MG63 (cell line): ENCODE measurements at regions not wholly inside any gene's neighbourhood (a gene's known extent, or its start where the extent isn't known, plus 50 kb on each side); places are given as distances from the start of the nearest gene placed in this dataset.
A peak's percentile ranks its signal among the peaks of the same experiment; 100 is the strongest.
"Not testable (repeated sequence)": the region's sequence is repeated elsewhere in the genome, so short reads cannot be mapped to it uniquely, and the experiment has no call there.

Experiments used
- DNase-seq: peaks from one replicate; pipeline ENCODE4 v3.0.0-alpha.2; 2020
- H3K27me3 ChIP-seq: fragments of 250-450 bp; sonication (Bioruptor Pico); 2 replicates; pipeline ENCODE4 v1.5.1; 2020; ENCODE audit warnings: mild to moderate bottlenecking, moderate library complexity
- H3K36me3 ChIP-seq: fragments of 250-450 bp; sonication (Bioruptor Pico); 2 replicates; pipeline ENCODE4 v1.5.1; 2020; ENCODE audit warnings: mild to moderate bottlenecking, moderate library complexity
- H3K4me3 ChIP-seq: fragments of 250-450 bp; sonication (Bioruptor Pico); 2 replicates; pipeline ENCODE4 v1.5.1; 2020; ENCODE audit warnings: mild to moderate bottlenecking, moderate library complexity
- H3K9me3 ChIP-seq: fragments of 250-450 bp; sonication (Bioruptor Pico); 2 replicates; pipeline ENCODE4 v1.5.1; 2020; ENCODE audit warnings: mild to moderate bottlenecking, moderate library complexity

DNA sequence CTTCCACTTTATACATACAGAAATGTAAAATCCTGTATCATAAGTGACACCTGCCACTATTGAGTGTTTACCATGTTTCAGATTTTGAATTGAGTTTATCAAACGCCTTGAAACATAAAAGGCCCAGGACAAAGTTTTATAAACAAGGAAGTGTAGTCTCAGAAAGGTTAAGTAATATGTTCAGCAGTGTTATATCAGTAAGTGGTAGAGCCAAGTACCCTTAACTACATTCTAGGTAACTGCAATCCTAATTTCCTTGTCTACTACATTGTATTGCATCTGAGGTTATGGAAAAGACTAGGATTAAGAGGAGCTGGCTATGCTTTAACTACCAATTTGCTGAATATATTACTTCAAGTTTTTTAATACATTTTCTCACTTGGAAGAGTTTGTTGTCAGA, 641.6 kb downstream of the LRRC70 start:
- DNase-seq: no peak
- no peaks in the 10 kb centered on the region for H3K36me3 ChIP-seq
- no peak overlapping the region for H3K4me3 ChIP-seq
- no peaks in the 10 kb centered on the region for H3K27me3 ChIP-seq
- no peaks in the 10 kb centered on the region for H3K9me3 ChIP-seq

DNA sequence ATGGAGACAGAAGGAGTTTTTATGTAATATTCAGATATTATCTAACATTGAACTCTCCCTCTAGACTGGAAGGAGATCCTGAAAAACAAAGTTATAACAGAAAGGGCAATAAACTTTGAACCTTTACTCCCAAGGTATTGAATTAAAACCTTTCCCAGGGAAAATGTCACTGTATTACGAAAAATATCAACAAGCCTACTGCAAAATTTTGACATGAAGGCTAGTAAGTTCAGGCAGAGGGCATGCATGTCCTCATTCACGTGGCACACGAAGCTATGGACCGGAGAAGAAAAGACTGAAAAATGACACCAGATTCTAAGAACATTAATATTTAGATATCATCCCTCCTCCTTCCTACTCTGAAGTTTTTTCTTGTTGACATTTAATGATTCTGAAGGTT, 638.8 kb downstream of the LRRC70 start:
- Histone ChIP-seq H3K4me3 (no peak overlapping the region), H3K9me3 (no peaks in the 10 kb centered on the region), H3K36me3 (no peaks in the 10 kb centered on the region), H3K27me3 (no peaks in the 10 kb centered on the region)
- no peak for DNase-seq

DNA sequence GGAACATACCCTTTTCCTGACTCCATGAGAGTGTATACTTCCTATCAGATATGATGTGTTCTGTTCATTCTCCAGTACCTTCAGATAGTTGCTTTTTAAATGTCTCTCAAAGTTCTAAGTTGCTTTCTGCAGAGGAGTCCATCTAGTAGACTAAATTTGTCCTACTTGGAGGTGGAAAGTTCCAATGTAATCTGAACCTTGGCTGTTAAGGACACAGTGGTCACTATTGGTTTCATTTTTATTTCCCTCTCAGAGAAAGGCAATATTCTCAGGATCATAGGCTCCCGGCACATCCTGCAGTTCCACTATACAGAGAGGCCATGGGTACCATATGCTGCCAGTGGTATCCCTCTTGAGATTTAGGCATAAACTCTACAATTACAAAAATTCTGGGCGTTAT, 634.6 kb downstream of the LRRC70 start:
- DNase-seq: no peak
- H3K9me3 ChIP-seq: no peaks in the 10 kb centered on the region
- H3K36me3 ChIP-seq: no peaks in the 10 kb centered on the region

DNA sequence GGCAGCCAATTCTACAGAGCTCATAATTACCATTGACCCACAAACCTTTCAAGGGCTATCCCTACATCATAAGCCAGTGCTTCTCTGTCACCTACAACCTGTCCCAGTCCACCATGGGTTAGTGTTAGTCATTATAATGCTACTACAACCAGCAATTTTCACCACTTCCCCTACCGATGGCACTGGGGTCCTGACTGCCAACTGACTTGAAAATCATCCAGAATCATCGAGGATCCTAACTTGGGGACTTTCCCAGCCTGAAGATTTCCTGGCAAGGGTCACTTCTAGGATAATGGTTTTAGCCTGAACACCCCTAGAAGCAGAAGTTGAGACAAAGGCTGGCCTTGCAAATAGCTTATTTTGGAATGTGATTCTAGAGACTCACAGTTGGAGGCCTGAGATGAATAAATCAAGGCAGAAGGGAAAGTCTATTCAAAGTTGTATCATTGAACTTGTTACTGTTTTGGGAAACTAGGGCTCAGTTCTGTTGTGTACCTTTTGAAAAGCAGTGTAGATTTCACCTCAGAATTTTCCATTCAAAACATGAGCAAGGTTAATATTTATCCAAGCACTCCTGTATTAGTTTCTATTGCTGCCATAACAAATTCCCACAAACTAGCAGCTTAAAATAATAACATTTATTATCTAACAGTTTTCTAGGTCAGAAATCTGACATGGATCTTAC, 633.0 kb downstream of the LRRC70 start:
- Histone ChIP-seq H3K27me3 (no peaks in the 10 kb centered on the region), H3K9me3 (no peaks in the 10 kb centered on the region), H3K36me3 (no peaks in the 10 kb centered on the region), H3K4me3 (no peak overlapping the region)
- no peak for DNase-seq

More for the DNA sequence above, 634.6 kb downstream of the LRRC70 start:
- Histone ChIP-seq H3K4me3 (no peak overlapping the region), H3K27me3 (no peaks in the 10 kb centered on the region)

DNA sequence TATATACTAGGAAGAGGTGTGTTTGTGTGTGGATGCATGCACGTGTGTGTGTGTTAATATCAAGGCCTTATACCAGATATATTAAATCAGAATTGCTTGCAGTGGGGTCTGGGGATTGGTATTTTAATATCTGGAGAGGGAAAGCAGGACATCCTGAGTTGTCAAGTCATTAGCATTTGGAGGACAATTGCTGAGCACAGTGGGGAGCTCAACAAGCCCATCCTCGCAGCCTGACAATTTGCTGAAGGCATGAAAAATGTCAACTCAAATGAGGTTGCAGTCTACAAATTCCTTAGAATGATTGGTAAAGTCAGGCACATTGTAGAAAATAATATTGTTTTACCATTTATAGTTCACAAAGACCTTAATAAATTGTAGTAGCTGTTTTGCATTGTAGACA, 627.4 kb downstream of the LRRC70 start:
- no peak overlapping the region for H3K4me3 ChIP-seq
- H3K36me3 ChIP-seq: no peaks in the 10 kb centered on the region
- H3K27me3 ChIP-seq: no peaks in the 10 kb centered on the region
- DNase-seq: no peak
- no peaks in the 10 kb centered on the region for H3K9me3 ChIP-seq

DNA sequence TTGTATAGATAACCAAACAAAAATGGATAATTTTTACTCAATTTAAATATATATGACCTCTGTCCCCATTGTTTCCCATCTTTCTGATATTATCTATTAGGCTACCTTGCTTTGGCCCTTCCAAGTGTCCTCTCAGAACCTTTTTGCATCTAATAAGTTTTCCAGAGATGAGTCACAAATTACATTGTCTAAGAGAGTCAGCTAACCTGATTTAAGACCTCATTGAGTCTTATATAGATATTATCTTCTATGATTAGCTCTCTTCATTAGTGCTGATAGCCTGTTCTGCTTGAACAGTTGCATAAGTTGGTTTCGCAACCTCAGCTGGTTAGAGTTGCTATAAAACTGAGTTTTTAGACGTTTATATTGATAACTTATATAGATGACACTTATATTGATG, 623.1 kb downstream of the LRRC70 start:
- H3K9me3 ChIP-seq: no peaks in the 10 kb centered on the region
- no peak for DNase-seq

DNA sequence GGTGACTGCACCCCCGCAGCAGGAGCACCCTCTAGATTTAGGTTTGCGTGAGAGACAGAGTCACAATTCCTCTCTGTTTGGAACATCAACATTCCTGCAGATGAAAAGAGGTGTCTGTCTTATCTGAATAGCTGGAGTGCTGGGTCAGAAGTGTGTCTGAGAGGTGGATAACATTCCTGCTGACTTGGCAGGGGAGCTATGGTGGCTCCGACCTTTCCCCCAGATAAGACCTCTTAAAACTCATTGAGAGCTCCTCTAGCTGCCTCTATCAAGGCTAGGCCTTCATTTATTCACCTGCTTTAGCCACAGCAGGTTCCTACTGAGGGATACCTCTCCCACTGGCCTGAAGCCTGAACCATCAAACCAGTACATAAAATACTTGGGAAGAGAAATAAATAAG, 615.5 kb downstream of the LRRC70 start:
- no peak for DNase-seq
- Histone ChIP-seq H3K9me3 (no peaks in the 10 kb centered on the region), H3K36me3 (no peaks in the 10 kb centered on the region), H3K4me3 (no peak overlapping the region), H3K27me3 (no peaks in the 10 kb centered on the region)

More for the DNA sequence above, 623.1 kb downstream of the LRRC70 start:
- no peaks in the 10 kb centered on the region for H3K27me3 ChIP-seq
- H3K36me3 ChIP-seq: no peaks in the 10 kb centered on the region
- no peak overlapping the region for H3K4me3 ChIP-seq

DNA sequence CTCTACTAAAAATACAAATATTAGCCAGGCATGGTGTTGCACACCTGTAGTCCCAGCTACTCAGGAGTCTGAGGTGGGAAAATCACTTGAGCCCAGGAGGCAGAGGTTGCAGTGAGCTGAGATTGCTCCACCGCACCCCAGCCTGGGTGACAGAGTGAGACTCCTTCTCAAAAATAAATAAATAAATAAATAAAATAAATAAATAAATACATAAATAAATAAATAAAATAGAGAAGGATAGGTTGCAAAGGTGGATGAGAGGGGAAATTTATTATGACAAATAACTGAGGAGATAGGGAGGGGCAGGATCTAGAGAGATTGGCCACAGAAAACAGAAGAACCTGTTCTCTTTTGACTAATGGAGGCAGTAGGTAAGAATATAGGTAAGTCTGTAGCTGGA, 601.6 kb downstream of the LRRC70 start:
- H3K9me3 ChIP-seq, H3K36me3 ChIP-seq, DNase-seq, H3K4me3 ChIP-seq, H3K27me3 ChIP-seq: not testable (repeated sequence)

DNA sequence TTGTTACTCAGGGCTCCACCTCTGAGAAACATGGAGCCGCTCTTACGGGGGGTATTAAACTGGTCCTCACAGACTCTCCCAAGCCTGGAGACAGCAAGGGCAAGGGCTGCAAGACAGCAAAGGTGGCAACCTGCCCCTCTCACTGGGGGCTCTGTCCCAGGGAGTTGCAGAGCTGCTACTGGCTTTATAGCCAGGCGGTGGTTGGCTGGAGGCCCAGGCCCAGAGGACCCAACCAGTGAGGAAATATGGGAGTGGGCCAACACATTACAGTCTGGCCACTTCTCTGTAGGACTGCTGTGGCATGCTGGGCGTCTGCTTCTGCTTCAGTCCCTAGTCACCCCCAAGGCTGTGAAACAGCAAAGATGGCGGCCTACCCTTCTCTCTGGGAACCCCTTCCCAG, 597.2 kb downstream of the LRRC70 start:
- Histone ChIP-seq H3K4me3 (no peak overlapping the region), H3K27me3 (no peaks in the 10 kb centered on the region), H3K36me3 (no peaks in the 10 kb centered on the region), H3K9me3 (no peaks in the 10 kb centered on the region)
- no peak for DNase-seq

DNA sequence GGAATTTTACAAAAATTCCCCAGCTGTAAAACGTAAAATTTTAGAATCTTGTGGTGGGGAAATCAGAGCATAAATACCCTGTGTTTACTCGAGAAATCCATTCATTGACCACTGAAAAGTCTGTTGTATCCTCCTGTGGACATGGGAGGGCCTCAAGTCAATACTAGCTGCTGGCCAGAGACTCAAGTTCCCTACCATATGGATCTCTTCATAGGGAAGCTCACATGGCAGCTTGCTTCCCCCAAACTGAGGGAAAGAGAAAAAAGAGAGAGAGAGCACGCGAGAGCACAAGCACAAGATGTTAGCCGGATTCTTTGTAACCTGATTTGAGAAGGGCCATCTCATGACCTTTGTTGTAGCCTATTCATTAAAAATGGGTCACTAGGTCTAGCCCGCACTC, 591.9 kb downstream of the LRRC70 start:
- H3K36me3 ChIP-seq: no peaks in the 10 kb centered on the region
- H3K9me3 ChIP-seq: no peaks in the 10 kb centered on the region
- H3K4me3 ChIP-seq: no peak overlapping the region
- no peak for DNase-seq
- H3K27me3 ChIP-seq: no peaks in the 10 kb centered on the region

DNA sequence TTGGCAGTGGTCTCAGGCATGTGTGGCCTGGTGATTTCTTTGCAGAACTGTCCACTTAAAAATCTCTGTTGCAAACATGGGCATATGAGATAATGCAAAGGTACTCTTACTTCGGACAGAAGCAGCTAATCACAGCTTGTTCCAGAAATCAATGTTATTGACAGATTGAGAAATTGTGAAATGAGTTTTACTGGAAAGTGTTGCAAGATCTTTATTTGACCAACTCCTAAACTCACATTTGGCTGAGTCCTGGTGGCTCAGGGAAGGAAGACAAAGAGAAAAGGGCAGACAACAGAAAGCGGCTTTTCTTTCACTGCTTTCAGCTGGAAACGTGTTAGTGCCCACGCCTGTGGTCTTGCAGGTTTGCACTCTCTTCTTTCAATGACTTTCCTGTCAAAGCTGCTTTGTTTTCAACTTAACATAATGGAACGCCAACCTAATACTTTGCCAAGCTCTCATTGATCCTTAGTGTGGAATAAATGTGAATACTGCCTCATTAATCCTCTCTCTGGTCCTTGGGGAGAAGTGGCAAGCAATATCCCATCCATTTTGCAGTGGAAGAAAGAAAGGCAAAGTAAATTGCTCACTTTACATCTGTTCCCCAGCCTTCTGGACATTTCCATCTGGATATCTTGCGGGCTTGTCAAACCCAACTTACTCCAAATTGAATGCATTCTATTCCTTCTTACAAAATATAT, 586.4 kb downstream of the LRRC70 start:
- no peaks in the 10 kb centered on the region for H3K9me3 ChIP-seq
- no peak for DNase-seq
- H3K27me3 ChIP-seq: no peaks in the 10 kb centered on the region
- H3K36me3 ChIP-seq: no peaks in the 10 kb centered on the region
- H3K4me3 ChIP-seq: no peak overlapping the region

DNA sequence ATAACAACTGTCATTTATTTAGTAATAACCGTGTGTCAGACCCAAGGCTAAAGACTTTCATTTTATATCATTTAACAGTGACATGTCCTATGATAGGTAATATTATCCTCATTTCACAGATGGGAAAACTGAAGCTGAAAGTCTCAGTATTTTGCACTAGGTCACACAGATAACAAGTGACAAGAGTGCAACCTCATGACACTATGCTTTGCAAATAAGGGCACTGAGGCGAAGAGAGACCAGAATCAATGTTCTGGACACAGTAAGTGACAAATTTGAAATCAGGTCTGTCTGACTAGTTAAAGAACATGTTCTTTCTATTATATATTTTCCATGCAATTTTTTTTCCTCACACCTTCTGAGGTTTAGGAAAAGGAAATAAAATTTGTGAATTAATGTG, 585.7 kb downstream of the LRRC70 start:
- H3K9me3 ChIP-seq: no peaks in the 10 kb centered on the region
- no peak overlapping the region for H3K4me3 ChIP-seq
- DNase-seq: no peak
- no peaks in the 10 kb centered on the region for H3K27me3 ChIP-seq
- H3K36me3 ChIP-seq: no peaks in the 10 kb centered on the region

DNA sequence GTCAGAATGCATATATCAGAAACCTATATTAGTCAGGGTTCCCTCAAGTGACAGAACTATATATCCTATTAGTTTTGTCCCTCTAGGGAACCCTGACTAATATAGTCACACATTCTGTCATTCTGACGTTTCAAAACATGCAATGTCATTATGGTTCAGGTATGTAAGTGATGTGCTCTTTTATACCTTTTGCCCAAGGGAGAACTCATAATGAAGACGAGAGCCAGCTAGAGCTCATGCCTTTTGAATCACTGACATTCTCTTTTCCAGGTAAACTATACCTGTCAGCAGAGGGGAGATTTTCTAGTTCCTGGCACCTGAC, 576.7 kb downstream of the LRRC70 start:
- no peak overlapping the region for H3K4me3 ChIP-seq
- DNase-seq: no peak
- no peaks in the 10 kb centered on the region for H3K36me3 ChIP-seq
- no peaks in the 10 kb centered on the region for H3K27me3 ChIP-seq
- H3K9me3 ChIP-seq: no peaks in the 10 kb centered on the region

DNA sequence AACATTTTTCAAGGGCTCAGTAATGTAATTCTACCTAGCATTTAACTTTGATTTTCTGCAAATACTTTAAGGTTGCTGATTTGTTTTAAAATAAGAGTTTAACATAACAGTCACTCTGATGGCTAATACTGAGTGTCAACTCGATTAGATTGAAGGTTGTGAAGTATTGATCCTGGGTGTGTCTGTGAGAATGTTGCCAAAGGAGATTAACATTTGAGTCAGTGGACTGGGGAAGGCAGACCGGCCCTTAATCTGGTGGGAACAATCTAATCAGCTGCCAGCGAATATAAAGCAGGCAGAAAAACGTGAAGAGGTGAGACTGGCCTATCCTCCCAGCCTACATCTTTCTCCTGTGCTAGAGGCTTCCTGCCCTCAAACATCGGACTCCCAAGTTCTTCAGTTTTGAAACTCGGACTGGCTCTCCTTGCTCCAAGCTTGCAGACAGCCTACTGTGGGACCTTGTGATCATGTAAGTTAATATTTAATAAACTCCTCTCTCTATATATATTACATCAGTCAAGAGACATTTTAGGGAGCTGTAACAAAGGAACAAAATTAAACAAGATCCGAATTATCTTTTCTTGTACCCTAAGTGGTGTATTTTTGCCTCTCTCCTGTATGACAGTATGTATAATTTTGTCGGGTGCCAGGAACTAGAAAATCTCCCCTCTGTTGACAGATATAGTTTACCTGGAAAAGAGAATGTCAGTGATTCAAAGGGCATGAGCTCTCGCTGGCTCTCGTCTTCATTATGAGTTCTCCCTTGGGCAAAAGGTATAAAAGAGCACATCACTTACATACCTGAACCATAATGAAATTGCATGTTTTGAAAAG, 576.1 kb downstream of the LRRC70 start:
- Histone ChIP-seq H3K27me3 (no peaks in the 10 kb centered on the region), H3K4me3 (no peak overlapping the region), H3K9me3 (no peaks in the 10 kb centered on the region), H3K36me3 (no peaks in the 10 kb centered on the region)
- no peak for DNase-seq

DNA sequence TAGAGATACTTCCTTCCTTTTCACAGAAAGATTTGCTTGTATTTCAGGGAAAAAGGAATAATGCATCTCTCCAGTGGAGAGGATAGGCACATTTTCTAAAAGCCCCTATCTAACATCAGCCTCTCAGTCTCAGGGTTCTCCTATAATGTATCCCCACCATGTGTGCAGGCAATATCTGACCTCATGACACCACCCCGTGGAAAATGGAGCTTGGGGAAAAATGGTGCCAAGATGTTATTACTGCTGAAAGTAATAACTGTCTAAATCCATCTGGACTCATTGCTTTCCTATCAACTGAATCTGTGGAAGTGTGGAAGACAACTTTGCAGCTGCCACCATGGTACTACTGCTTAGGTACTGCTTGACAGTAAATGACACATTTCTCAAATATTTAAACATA, 574.3 kb downstream of the LRRC70 start:
- DNase-seq: no peak
- no peaks in the 10 kb centered on the region for H3K36me3 ChIP-seq
- no peaks in the 10 kb centered on the region for H3K9me3 ChIP-seq

DNA sequence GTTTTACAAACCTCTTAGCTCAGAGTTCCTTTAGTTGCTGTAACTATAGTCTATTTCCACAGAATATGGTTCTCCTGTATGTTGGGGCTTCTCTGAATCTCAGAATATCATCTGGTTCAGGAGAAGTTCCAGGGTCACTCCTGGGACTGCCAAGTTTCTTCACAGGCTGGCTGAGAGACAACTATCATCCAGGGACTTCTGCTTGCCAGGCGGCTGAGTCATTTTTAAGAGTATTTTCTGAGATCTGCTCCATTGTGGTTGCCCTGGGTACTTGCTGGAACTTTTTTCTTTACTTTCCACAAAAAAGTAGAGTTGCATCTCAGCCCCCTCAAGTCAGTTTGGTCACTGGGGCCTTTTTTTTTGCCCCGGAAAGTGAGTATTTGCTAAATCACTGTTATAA, 566.5 kb downstream of the LRRC70 start:
- Histone ChIP-seq H3K9me3 (no peaks in the 10 kb centered on the region), H3K36me3 (no peaks in the 10 kb centered on the region), H3K27me3 (no peaks in the 10 kb centered on the region), H3K4me3 (no peak overlapping the region)
- peak; percentile 63 for DNase-seq

More for the DNA sequence above, 574.3 kb downstream of the LRRC70 start:
- H3K27me3 ChIP-seq: no peaks in the 10 kb centered on the region
- H3K4me3 ChIP-seq: no peak overlapping the region

DNA sequence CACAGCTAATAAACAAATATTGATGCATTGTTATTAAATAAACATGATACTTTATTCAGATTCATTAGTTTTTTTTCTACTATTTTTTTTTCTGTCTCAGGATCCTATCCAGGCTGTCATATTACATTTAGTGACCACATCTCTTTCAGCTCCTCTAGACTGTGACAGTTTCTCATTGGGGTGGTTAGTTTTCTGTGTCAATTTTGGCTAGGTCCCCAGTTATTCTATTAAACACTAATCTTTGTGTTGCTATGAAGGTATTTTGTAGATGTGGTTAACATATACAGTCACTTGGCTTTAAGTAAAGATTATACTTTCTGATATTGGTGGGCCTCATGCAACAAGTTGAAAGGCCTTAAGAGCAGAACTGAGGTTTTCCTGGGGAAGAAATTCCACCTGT, 563.0 kb downstream of the LRRC70 start:
- Histone ChIP-seq H3K9me3 (no peaks in the 10 kb centered on the region), H3K27me3 (no peaks in the 10 kb centered on the region), H3K4me3 (no peak overlapping the region), H3K36me3 (no peaks in the 10 kb centered on the region)
- no peak for DNase-seq

DNA sequence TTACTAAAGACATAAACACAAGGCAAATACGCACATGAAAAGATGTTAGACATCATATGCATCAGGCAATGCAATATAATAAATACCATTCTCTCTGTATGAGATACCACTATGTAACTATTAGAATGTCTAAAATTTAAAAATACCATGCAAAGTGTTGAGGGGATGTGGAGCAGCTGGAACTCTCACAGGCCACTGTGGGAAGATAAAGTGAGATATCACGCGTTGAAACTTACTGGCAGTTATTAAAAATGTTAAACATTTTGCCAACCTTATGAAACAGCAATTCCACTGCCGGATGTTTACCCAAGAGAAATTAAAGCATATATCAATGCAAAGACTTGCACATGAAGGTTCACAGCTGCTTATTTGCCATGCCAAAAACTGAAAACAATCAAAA, 556.7 kb downstream of the LRRC70 start:
- no peaks in the 10 kb centered on the region for H3K9me3 ChIP-seq
- DNase-seq: no peak
- H3K36me3 ChIP-seq: no peaks in the 10 kb centered on the region
- no peaks in the 10 kb centered on the region for H3K27me3 ChIP-seq
- no peak overlapping the region for H3K4me3 ChIP-seq
